WTC11 (cell line): ENCODE measurements at regions not wholly inside any gene's neighbourhood (a gene's known extent, or its start where the extent isn't known, plus 50 kb on each side); places are given as distances from the start of the nearest gene placed in this dataset.
A peak's percentile ranks its signal among the peaks of the same experiment; 100 is the strongest.

Experiments
- ATAC-seq: fragments of 200-7000 bp; cut with Tn5 transposase; 2 replicates; pipeline ENCODE4 v1.10.0; 2021; ENCODE audit warnings: mild to moderate bottlenecking, moderate library complexity
- CTCF ChIA-PET: fragments of 300-600 bp; sonication (Branson Sonifier 250); formaldehyde crosslinking; loops from one replicate; lab custom pipeline; 2021; ENCODE audit warnings: antibody characterized with exemption; lab: Charles Lee
- POLR2A ChIA-PET: fragments of 350-600 bp; sonication (Branson Sonifier 250); formaldehyde crosslinking; loops from one replicate; lab custom pipeline; 2021; ENCODE audit warnings: antibody characterized with exemption; lab: Charles Lee
- DNase-seq: peaks from one replicate; pipeline ENCODE4 v3.0.0; 2021; ENCODE audit warnings: low spot score
- H3K27ac Mint-ChIP-seq: 2 replicates; pipeline ENCODE4 v1.8.0; 2021; ENCODE audit warnings: mixed read lengths
- H3K27me3 Mint-ChIP-seq: 2 replicates; pipeline ENCODE4 v1.8.0; 2021; ENCODE audit warnings: low read depth, mild to moderate bottlenecking, moderate library complexity, mixed read lengths
- H3K36me3 Mint-ChIP-seq: 2 replicates; pipeline ENCODE4 v1.8.0; 2021; ENCODE audit warnings: mixed read lengths
- H3K4me1 Mint-ChIP-seq: 2 replicates; pipeline ENCODE4 v1.8.0; 2022; ENCODE audit warnings: mixed read lengths
- H3K4me3 Mint-ChIP-seq: 2 replicates; pipeline ENCODE4 v1.8.0; 2021; ENCODE audit warnings: mild to moderate bottlenecking, moderate library complexity, mixed read lengths
- H3K9me3 Mint-ChIP-seq: 2 replicates; pipeline ENCODE4 v1.8.0; 2021; ENCODE audit warnings: mixed read lengths
- ATF1 ChIP-seq: sonication (generic); formaldehyde crosslinking; IDR thresholded peaks from 2 replicates; pipeline ENCODE4 v1.8.1; 2023; ENCODE audit warnings: mild to moderate bottlenecking, moderate library complexity, missing genetic modification reagents
- CREM ChIP-seq: sonication (generic); formaldehyde crosslinking; IDR thresholded peaks from 2 replicates; pipeline ENCODE4 v1.8.1; 2022; ENCODE audit warnings: mild to moderate bottlenecking, missing genetic modification reagents, moderate library complexity
- ELF4 ChIP-seq: sonication (generic); formaldehyde crosslinking; IDR thresholded peaks from 2 replicates; pipeline ENCODE4 v1.8.1; 2022; ENCODE audit warnings: low read depth, mild to moderate bottlenecking, moderate library complexity, missing genetic modification reagents
- EMX1 ChIP-seq: fragments of 250-450 bp; sonication (Bioruptor Pico); IDR thresholded peaks from 2 replicates; pipeline ENCODE4 v1.8.0; 2021; ENCODE audit warnings: mild to moderate bottlenecking
- ESRRA ChIP-seq: sonication (generic); formaldehyde crosslinking; IDR thresholded peaks from 2 replicates; pipeline ENCODE4 v1.8.1; 2022; ENCODE audit warnings: mild to moderate bottlenecking, missing genetic modification reagents, borderline replicate concordance
- FOXK1 ChIP-seq: sonication (generic); formaldehyde crosslinking; IDR thresholded peaks from 2 replicates; pipeline ENCODE4 v1.8.0; 2022; ENCODE audit warnings: mild to moderate bottlenecking, moderate library complexity, missing genetic modification reagents
- GTF2I ChIP-seq: fragments of 250-450 bp; sonication (Bioruptor Pico); conservative IDR thresholded peaks from 2 replicates; pipeline ENCODE4 v1.4.0; 2021; ENCODE audit warnings: mild to moderate bottlenecking
- JAZF1 ChIP-seq: fragments of 250-450 bp; sonication (Bioruptor Pico); IDR thresholded peaks from 2 replicates; pipeline ENCODE4 v1.9.0; 2021; ENCODE audit warnings: moderate library complexity, mild to moderate bottlenecking, inconsistent platforms
- JUN ChIP-seq: sonication (generic); formaldehyde crosslinking; IDR thresholded peaks from 2 replicates; pipeline ENCODE4 v1.8.0; 2023; ENCODE audit warnings: mild to moderate bottlenecking, missing genetic modification reagents
- NR2C2 ChIP-seq: sonication (generic); formaldehyde crosslinking; IDR thresholded peaks from 2 replicates; pipeline ENCODE4 v1.8.0; 2022; ENCODE audit warnings: mild to moderate bottlenecking, missing genetic modification reagents
- RELA ChIP-seq: sonication (generic); formaldehyde crosslinking; IDR thresholded peaks from 2 replicates; pipeline ENCODE4 v1.8.1; 2022; ENCODE audit warnings: missing genetic modification reagents, mild to moderate bottlenecking, borderline replicate concordance
- TEAD1 ChIP-seq: sonication (generic); formaldehyde crosslinking; IDR thresholded peaks from 2 replicates; pipeline ENCODE4 v1.8.0; 2022; ENCODE audit warnings: mild to moderate bottlenecking, missing genetic modification reagents
- TEAD4 ChIP-seq: sonication (generic); formaldehyde crosslinking; IDR thresholded peaks from 2 replicates; pipeline ENCODE4 v1.8.0; 2022; ENCODE audit warnings: mild to moderate bottlenecking, missing genetic modification reagents
- ZNF396 ChIP-seq: fragments of 250-450 bp; sonication (Bioruptor Pico); IDR thresholded peaks from 2 replicates; pipeline ENCODE4 v1.8.0; 2021; ENCODE audit warnings: mild to moderate bottlenecking, moderate library complexity, borderline replicate concordance
- TF ChIP-seq, protein P1 (sequence below): sonication (generic); formaldehyde crosslinking; IDR thresholded peaks from 2 replicates; pipeline ENCODE4 v1.8.1; 2023; ENCODE audit warnings: mild to moderate bottlenecking, moderate library complexity, missing genetic modification reagents
- TF ChIP-seq, protein P2 (sequence below): sonication (generic); formaldehyde crosslinking; IDR thresholded peaks from 2 replicates; pipeline ENCODE4 v1.8.0; 2022; ENCODE audit warnings: mild to moderate bottlenecking, missing genetic modification reagents
- TF ChIP-seq, protein P3 (sequence below): sonication (generic); formaldehyde crosslinking; IDR thresholded peaks from 2 replicates; pipeline ENCODE4 v1.8.1; 2022; ENCODE audit warnings: low read depth, mild to moderate bottlenecking, moderate library complexity, missing genetic modification reagents, borderline replicate concordance
- TF ChIP-seq, protein P4 (sequence below): fragments of 250-450 bp; sonication (Bioruptor Pico); IDR thresholded peaks from 2 replicates; pipeline ENCODE4 v1.9.0; 2021; ENCODE audit warnings: mild to moderate bottlenecking, borderline replicate concordance
- TF ChIP-seq, protein P5 (sequence below): sonication (generic); formaldehyde crosslinking; IDR thresholded peaks from 2 replicates; pipeline ENCODE4 v1.8.1; 2023; ENCODE audit warnings: mild to moderate bottlenecking, missing genetic modification reagents, moderate library complexity
- TF ChIP-seq, protein P6 (sequence below): sonication (generic); formaldehyde crosslinking; IDR thresholded peaks from 2 replicates; pipeline ENCODE4 v1.8.0; 2022; ENCODE audit warnings: mild to moderate bottlenecking, missing genetic modification reagents

DNA sequence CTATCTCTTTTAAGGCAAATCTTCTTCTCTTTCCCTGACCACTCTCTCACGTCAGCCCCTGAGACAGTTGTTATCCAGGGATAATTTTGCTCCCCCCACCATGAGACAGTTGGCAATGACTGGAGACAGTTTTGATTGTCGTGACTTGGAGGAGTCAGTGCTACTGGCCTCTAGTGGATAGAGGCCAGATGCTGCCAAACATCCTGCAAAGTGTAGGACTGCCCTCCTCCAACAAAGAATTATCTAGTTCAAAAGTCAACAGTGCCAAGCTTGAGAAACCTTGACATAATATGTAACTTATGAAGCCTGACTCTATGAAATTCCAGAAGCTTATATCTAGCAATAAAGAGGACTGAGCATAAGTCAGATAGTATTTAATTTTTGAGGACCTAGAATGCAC is 502.1 kb upstream of the IGFBP7 start (continued):
- TF ChIP-seq RELA (no peak), TEAD1 (CRISPR knock-in tag) (no peak)
- TF ChIP-seq, protein P1, sequence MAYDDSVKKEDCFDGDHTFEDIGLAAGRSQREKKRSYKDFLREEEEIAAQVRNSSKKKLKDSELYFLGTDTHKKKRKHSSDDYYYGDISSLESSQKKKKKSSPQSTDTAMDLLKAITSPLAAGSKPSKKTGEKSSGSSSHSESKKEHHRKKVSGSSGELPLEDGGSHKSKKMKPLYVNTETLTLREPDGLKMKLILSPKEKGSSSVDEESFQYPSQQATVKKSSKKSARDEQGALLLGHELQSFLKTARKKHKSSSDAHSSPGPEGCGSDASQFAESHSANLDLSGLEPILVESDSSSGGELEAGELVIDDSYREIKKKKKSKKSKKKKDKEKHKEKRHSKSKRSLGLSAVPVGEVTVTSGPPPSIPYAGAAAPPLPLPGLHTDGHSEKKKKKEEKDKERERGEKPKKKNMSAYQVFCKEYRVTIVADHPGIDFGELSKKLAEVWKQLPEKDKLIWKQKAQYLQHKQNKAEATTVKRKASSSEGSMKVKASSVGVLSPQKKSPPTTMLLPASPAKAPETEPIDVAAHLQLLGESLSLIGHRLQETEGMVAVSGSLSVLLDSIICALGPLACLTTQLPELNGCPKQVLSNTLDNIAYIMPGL (CRISPR knock-in tag): no peak

DNA sequence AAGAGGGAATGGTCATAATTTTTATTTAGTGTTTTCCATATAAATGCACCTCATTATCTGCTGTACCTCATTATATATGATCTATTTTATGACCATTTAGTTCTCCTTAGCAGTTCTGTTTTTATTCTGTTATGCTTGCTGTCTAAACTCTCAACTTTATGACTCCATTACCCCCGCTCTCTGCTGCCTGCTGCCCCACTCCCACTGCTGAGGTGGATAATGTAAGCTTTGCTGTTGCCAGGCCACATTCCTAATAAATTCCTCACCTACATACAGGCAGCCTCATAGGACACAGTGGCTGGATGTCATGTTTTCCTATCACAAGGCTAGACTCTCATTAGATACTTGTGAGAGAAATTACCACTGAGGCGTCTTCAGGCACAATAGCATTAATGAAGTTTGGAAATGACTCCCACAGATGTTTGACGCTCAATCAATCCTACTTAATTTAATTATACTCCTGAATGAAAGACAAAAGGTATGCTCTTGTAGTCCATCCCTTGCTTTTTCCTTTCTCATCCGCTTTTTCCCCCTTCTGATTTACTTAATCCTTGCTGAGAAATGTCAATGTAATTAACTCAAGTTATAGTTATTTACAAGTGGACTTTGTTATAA is 497.5 kb upstream of the IGFBP7 start:
- POLR2A ChIA-PET: no interaction called here
- TF ChIP-seq, protein P2, sequence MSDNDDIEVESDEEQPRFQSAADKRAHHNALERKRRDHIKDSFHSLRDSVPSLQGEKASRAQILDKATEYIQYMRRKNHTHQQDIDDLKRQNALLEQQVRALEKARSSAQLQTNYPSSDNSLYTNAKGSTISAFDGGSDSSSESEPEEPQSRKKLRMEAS (CRISPR knock-in tag): no peak
- no peak for TF ChIP-seq TEAD4 (CRISPR knock-in tag)
- no peak for TF ChIP-seq CREM (CRISPR knock-in tag)
- TF ChIP-seq, all 79 proteins: peak for 0
- DNase-seq: no peak
- H3K27ac Mint-ChIP-seq: no peak overlapping the region
- no peaks in the 10 kb centered on the region for H3K36me3 Mint-ChIP-seq
- ATAC-seq: peak; percentile 73
- no peak overlapping the region for H3K4me3 Mint-ChIP-seq
- CTCF ChIA-PET: no interaction called here
- H3K4me1 Mint-ChIP-seq: peaks cover 6% of the 10 kb centered on the region; the same call in 1 of the 2 replicates
- H3K9me3 Mint-ChIP-seq: no peaks in the 10 kb centered on the region
- H3K27me3 Mint-ChIP-seq: no peaks in the 10 kb centered on the region

DNA sequence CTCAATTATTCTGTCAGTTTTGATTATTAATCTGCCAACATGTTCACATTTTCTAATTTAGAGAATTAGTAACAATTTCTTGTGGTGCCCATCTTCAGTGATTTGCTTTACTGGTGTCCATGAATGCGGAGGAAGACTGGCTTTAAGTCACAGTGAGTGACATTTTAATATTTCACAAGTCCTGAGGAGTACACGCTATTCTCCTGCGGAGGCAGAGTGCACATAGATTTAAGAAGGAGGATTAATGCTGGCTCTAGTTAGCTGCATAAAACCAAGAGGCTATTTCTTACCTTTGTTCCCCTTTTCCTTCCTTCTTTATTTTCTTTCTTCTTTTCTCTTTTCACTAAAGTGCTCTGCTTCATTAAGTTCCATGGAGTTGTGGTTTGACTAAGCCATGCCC is 495.2 kb upstream of the IGFBP7 start:
- Mint-ChIP-seq H3K27ac (no peak overlapping the region), H3K36me3 (no peaks in the 10 kb centered on the region), H3K4me3 (no peak overlapping the region), H3K9me3 (no peaks in the 10 kb centered on the region), H3K4me1 (peaks cover 6% of the 10 kb centered on the region; the same call in 1 of the 2 replicates), H3K27me3 (no peaks in the 10 kb centered on the region)
- TF ChIP-seq, protein P3, sequence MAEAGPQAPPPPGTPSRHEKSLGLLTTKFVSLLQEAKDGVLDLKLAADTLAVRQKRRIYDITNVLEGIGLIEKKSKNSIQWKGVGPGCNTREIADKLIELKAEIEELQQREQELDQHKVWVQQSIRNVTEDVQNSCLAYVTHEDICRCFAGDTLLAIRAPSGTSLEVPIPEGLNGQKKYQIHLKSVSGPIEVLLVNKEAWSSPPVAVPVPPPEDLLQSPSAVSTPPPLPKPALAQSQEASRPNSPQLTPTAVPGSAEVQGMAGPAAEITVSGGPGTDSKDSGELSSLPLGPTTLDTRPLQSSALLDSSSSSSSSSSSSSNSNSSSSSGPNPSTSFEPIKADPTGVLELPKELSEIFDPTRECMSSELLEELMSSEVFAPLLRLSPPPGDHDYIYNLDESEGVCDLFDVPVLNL: no peak
- no peak for TF ChIP-seq ELF4
- TF ChIP-seq JAZF1 (CRISPR knock-in tag): no peak
- TF ChIP-seq JUN (CRISPR knock-in tag): no peak
- no peak for TF ChIP-seq GTF2I (CRISPR knock-in tag)
- TF ChIP-seq, protein P4, sequence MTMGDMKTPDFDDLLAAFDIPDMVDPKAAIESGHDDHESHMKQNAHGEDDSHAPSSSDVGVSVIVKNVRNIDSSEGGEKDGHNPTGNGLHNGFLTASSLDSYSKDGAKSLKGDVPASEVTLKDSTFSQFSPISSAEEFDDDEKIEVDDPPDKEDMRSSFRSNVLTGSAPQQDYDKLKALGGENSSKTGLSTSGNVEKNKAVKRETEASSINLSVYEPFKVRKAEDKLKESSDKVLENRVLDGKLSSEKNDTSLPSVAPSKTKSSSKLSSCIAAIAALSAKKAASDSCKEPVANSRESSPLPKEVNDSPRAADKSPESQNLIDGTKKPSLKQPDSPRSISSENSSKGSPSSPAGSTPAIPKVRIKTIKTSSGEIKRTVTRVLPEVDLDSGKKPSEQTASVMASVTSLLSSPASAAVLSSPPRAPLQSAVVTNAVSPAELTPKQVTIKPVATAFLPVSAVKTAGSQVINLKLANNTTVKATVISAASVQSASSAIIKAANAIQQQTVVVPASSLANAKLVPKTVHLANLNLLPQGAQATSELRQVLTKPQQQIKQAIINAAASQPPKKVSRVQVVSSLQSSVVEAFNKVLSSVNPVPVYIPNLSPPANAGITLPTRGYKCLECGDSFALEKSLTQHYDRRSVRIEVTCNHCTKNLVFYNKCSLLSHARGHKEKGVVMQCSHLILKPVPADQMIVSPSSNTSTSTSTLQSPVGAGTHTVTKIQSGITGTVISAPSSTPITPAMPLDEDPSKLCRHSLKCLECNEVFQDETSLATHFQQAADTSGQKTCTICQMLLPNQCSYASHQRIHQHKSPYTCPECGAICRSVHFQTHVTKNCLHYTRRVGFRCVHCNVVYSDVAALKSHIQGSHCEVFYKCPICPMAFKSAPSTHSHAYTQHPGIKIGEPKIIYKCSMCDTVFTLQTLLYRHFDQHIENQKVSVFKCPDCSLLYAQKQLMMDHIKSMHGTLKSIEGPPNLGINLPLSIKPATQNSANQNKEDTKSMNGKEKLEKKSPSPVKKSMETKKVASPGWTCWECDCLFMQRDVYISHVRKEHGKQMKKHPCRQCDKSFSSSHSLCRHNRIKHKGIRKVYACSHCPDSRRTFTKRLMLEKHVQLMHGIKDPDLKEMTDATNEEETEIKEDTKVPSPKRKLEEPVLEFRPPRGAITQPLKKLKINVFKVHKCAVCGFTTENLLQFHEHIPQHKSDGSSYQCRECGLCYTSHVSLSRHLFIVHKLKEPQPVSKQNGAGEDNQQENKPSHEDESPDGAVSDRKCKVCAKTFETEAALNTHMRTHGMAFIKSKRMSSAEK (CRISPR knock-in tag): no peak
- TF ChIP-seq, protein P5, sequence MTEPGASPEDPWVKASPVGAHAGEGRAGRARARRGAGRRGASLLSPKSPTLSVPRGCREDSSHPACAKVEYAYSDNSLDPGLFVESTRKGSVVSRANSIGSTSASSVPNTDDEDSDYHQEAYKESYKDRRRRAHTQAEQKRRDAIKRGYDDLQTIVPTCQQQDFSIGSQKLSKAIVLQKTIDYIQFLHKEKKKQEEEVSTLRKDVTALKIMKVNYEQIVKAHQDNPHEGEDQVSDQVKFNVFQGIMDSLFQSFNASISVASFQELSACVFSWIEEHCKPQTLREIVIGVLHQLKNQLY: no peak
- TF ChIP-seq ATF1 (CRISPR knock-in tag): no peak
- TF ChIP-seq, protein P6, sequence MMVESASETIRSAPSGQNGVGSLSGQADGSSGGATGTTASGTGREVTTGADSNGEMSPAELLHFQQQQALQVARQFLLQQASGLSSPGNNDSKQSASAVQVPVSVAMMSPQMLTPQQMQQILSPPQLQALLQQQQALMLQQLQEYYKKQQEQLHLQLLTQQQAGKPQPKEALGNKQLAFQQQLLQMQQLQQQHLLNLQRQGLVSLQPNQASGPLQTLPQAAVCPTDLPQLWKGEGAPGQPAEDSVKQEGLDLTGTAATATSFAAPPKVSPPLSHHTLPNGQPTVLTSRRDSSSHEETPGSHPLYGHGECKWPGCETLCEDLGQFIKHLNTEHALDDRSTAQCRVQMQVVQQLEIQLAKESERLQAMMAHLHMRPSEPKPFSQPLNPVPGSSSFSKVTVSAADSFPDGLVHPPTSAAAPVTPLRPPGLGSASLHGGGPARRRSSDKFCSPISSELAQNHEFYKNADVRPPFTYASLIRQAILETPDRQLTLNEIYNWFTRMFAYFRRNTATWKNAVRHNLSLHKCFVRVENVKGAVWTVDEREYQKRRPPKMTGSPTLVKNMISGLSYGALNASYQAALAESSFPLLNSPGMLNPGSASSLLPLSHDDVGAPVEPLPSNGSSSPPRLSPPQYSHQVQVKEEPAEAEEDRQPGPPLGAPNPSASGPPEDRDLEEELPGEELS (CRISPR knock-in tag): no peak
- TF ChIP-seq ESRRA (CRISPR knock-in tag): no peak
- TF ChIP-seq FOXK1 (CRISPR knock-in tag): no peak
- TF ChIP-seq NR2C2 (CRISPR knock-in tag): no peak
- TF ChIP-seq ZNF396 (CRISPR knock-in tag): no peak
- TF ChIP-seq EMX1: no peak
- ATAC-seq (no peak), DNase-seq (no peak)
- POLR2A ChIA-PET: no interaction called here
- CTCF ChIA-PET: no interaction called here
